GM21515 (cell line): ENCODE measurements at regions not wholly inside any gene's neighbourhood (a gene's known extent, or its start where the extent isn't known, plus 50 kb on each side); places are given as distances from the start of the nearest gene placed in this dataset.
"Not testable (repeated sequence)": the region's sequence is repeated elsewhere in the genome, so short reads cannot be mapped to it uniquely, and the experiment has no call there.

ENCODE experiments used
- ATAC-seq: cut with Tn5 transposase; IDR thresholded peaks from one replicate; pipeline ENCODE4 v1.9.1; 2021; ENCODE audit not compliant: unreplicated experiment

GRCh38 chr3:118501152-118501551 is 533.5 kb downstream of the IGSF11 start:
- no peak for ATAC-seq

- ATAC-seq, result no peak
Observed at GRCh38 chr3:118504906-118505305, 529.7 kb downstream of the IGSF11 start.

DNA sequence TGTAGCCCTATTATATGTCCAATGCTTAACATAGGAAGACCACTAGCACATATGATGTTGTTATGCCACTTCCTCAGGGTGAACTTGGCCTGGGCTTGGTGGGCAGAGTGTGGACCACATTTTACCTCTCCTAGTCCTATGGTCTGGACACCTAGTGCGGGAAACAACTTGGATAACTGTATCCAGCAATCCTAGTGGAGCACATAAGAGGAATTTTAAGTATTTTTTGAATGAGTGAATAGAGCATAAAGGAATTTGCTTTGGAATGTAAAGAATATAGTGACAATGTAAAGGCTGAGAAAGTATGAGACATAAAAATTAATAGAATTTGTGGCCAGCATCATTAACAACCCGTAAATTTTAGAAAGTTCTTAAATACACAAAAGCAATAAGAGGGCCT is 528.9 kb downstream of the IGSF11 start:
- no peak for ATAC-seq

- ATAC-seq, result no peak
Observed at GRCh38 chr3:118511402-118511801, 523.2 kb downstream of the IGSF11 start.

- no peak for ATAC-seq
Observed at GRCh38 chr3:118512301-118512700, 522.3 kb downstream of the IGSF11 start.

DNA sequence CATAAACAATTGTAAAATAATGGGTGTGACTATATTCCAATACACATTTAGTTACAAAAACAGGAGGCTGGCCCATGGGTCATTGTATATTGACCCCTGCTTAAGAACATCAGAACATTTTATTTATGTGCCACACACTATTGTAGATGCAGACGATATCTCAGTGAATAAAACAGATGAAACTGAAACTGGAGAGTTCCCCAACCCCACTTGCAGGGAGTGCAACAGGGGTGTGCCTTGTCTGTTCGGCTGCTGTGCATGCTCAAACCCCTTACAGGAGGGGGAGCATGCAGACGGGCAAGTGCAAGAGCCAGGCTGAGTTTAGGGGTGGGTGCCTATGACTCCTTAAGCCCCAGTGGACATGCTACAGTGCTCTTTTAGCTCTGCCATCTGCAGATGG is 509.6 kb downstream of the IGSF11 start:
- no peak for ATAC-seq

DNA sequence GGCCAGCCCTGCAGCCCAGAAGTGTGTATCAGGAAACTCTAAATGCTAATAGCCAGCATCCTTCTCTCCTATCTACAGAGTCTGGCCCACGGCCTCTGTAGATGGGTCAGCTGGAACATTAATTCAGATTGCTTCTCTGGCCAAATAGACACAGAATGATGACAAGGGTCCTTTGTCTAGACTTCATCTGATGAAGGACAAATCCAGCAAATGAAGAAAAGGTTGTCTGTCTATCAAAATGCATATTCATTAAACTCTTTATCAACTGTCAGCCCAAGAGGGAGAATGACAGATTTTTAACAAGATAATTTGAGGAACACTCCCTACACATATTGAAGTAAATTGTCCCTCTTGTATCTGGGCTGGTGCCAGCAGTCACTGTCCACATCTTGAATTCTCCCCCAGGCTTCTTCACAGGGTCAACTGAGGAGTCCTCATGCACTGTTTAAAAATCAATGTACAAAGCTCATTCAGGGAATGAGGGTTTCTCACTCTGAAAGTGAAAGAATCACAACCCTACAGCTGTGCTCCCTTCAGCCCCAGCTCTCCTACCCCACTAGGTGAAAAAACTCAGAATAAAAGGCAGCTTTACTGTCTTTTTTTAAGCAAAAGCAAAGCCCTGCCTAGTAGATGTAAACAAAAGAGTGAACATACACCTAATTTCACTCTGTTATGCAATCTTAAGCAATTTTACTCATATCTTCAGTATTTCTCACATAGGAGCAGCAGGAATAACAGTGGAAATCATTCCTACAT is 507.7 kb downstream of the IGSF11 start:
- peak; percentile 83 for ATAC-seq

DNA sequence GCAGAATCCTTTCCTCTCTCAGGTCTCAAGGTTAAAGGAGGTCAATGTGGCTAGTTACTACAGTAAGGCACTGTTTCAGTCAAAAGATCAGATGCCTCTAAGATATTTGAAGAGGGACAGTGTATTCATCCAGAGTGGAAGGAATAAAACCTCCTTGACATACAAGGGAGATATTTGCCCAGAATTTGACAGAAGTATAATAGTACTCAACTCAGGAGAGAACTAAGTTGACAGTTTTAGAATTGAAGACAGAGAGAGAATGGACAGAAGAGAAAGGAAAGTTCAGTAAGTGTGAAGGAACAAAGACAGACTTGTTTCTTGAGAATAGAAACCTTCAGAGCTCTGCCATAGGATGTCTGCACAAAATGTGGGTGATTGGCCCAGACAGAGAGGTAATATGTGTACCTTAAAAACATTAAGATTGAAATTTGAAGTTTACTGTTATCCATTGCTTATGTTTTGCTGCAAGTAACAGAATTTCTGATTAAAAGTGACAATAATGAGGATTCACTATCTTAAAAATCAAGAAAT is 507.1 kb downstream of the IGSF11 start:
- peak; percentile 21 for ATAC-seq

GRCh38 chr3:118529554-118529953 is 505.1 kb downstream of the IGSF11 start:
- ATAC-seq, result no peak

DNA sequence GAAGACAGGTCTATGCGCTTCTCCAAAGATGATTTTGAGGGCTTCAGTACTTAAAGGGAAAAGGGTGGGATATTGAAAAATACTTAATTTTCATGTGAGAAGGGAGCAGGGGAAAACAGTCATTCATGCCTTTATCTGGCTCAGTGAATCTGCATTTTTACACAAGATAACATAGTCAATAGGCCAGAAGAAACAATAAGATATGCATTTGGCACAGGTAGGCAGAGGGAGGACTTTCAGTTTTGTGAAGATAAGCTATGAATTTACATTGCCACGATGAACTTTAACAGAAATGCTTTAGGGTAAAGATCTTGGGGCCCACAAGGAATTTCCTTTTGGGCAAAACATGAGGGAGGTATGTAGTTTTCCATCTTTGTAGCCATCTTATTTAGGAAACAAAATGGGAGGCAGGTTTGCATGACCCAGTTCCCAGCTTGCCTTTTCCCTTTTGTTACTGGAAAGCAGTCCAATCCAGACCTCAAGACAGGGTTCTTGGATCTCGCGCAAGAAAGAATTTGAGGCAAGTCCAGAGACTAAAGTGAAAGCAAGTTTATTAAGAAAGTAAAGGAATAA is 504.2 kb downstream of the IGSF11 start:
- ATAC-seq, result no peak

DNA sequence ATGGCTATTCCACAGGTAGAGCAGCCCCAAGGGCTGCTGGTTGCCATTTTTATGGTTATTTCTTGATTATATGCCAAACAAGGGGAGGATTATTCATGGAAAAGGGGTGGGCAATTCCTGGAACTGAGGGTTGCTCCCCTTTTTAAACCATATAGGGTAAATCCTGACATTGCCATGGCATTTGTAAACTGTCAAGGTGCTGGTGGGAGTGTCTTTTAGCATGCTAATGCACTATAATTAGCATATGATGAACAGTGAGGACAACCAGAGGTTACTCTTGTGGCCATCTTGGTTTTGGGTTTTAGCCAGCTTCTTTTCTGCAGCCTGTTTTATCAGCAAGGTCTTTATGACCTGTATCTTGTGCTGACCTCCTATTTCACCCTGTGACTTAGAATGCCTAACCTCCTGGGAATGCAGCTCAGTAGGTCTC is 503.7 kb downstream of the IGSF11 start:
- not testable (repeated sequence) for ATAC-seq

DNA sequence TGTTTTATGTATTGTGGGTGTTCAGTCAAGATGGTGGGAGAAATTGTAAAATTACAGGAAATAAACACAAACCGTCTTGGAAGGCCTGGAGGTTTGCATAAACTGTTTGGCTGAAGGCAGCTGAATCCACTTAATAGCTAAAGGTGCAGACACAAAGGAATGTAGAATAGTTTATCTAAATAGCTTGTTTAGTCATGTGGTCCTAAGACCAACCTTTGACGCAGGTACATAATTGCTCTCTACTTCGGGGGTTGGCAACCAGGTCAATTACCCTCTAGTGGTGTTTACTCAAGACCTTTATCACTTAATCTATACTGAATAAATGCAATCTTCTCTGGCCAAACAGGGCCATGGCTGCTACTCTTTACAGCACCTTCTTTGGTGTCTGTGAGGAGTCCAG is 502.8 kb downstream of the IGSF11 start:
- ATAC-seq, result no peak

GRCh38 chr3:118533676-118534075 is 501.0 kb downstream of the IGSF11 start:
- no peak for ATAC-seq

GRCh38 chr3:118534519-118534918 is 500.1 kb downstream of the IGSF11 start:
- no peak for ATAC-seq

- ATAC-seq, result no peak
Observed at GRCh38 chr3:118536764-118537163, 497.9 kb downstream of the IGSF11 start.

DNA sequence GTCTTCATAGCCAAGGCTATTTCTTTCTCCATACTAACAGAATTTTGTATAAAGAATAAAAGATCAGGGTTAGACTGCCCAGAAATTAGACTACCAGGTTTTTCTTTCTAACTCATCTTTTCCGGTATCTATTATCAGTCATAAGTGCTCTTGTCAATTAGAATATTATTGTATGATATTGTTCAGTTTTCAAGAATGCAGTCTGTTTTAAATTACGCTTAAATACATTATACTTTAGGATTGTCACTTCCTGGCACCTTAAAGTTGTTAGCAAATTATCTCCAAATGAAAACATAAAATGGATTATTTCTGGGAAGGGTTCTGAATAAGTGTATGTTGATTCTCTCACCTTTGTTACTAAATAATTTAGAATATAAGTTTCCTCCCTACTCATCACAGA is 497.2 kb downstream of the IGSF11 start:
- ATAC-seq, result no peak

DNA sequence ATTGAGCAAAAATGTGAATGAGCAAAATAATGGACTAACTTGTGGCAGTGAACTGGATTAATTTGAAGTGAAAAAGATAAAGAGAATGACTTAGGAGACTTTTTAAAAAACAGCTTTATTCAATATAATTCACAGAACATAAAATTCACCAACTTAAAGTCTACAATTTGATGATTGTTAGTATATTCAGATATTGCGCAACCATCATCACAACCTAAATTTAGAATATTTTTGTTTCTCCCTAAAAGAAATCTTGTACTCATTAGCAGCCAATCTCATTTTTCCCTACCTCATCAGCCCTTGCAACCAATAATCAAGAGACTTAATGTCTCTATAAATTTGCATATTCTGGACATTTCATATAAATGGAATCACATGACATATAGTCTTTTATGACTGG is 496.5 kb downstream of the IGSF11 start:
- no peak for ATAC-seq

DNA sequence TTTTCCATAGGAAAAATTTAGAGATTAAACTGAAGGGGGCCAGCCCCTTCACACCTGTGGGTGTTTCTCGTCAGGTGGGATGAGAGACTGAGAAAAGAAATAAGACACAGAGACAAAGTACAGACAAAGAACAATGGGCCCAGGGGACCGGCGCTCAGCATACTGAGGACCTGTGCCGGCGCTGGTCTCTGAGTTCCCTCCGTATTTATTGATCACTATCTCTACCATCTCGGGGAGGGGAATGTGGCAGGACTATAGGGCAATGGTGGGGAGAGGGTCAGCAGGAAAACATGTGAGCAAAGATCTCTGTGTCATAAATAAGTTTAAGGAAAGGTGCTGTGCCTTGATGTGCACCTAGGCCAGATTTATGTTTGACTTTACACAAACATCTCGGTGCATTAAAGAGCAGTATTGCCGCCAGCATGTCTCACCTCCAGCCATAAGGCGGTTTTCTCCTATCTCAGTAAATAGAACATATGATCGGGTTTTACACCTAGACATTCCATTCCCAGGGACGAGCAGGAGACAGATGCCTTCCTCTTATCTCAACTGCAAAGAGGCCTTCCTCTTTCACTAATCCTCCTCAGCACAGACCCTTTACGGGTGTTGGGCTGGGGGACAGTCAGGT is 494.7 kb downstream of the IGSF11 start:
- not testable (repeated sequence) for ATAC-seq

DNA sequence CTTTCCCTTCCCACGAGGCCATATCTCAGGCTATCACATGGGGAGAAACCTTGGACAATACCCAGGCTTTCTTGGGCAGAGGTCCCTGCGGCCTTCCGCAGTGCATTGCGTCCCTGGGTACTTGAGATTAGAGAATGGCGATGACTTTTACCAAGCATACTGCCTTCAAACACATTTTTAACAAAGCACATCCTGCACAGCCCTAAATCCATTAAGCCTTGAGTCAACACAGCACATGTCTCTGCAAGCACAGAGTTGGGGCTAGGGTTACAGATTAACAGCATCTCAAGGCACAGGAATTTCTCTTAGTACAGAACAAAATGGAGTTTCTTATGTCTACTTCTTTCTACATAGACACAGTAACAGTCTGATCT is 494.2 kb downstream of the IGSF11 start:
- ATAC-seq, result not testable (repeated sequence)

GRCh38 chr3:118540826-118541225 is 493.8 kb downstream of the IGSF11 start:
- no peak for ATAC-seq

DNA sequence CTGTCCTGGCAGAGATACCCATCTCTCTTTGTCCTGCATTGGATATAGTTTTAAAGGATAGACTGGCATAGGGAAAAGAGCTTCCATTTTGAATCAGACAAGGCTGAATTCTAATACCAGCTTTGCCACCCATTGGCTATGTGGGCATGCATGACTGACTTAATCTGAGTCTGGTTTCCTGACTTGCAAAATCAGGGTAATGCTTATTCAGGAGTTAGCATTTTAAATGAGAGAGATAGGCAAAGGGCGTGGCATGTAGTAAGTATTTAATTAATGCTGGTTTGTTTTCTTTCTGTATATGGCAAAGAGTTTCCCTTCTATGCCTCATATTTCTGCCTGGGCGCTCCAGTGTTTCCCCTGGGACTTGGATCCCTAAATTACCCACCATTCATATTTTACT is 492.9 kb downstream of the IGSF11 start:
- ATAC-seq, result no peak

DNA sequence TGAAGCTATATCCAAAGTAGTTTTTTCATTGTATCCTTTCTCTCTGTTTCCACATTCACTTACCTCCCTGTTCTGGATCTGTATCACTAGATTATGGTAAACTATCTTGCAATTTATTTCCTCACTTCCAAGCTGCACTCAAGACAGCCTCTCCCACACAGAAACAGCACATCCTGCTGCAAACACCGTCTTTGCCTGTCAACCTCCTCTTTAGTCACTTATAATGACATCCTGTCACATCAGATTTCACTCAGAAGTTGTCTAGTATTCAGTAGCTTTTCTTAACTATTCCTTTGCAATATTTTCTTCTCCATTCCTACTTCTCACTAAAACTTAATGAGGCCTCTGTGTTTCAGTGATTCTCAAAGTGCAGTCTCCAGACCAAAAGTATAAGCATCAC is 490.8 kb downstream of the IGSF11 start:
- no peak for ATAC-seq
